GM21717 (cell line): ENCODE measurements at regions not wholly inside any gene's neighbourhood (a gene's known extent, or its start where the extent isn't known, plus 50 kb on each side); places are given as distances from the start of the nearest gene placed in this dataset.

Experiments used
- ATAC-seq: cut with Tn5 transposase; IDR thresholded peaks from one replicate; pipeline ENCODE4 v1.9.1; 2021; ENCODE audit warnings: mild to moderate bottlenecking, moderate library complexity; ENCODE audit not compliant: unreplicated experiment

- ATAC-seq, result no peak
These were observed 148.1 kb upstream of the PEX5L start for GRCh38 chr3:180184816-180185215.

GRCh38 chr3:180185650-180186049 is 148.9 kb upstream of the PEX5L start:
- ATAC-seq, result no peak

- ATAC-seq, result no peak
These were observed 152.0 kb upstream of the PEX5L start for GRCh38 chr3:180188512-180189309.

- no peak for ATAC-seq
These were observed 152.5 kb upstream of the PEX5L start for GRCh38 chr3:180189310-180189648.

GRCh38 chr3:180196658-180197057 is 159.9 kb upstream of the PEX5L start:
- ATAC-seq, result no peak

GRCh38 chr3:180199417-180199995 is 162.8 kb upstream of the PEX5L start:
- ATAC-seq, result no peak

GRCh38 chr3:180215866-180216265 is 179.1 kb upstream of the PEX5L start:
- ATAC-seq, result no peak

- ATAC-seq, result no peak
These were observed 186.5 kb upstream of the PEX5L start for GRCh38 chr3:180223268-180223667.

GRCh38 chr3:180229113-180229512 is 192.4 kb upstream of the PEX5L start:
- no peak for ATAC-seq

- no peak for ATAC-seq
These were observed 203.2 kb upstream of the PEX5L start for GRCh38 chr3:180239939-180240338.

GRCh38 chr3:180246688-180247195 is 210.0 kb upstream of the PEX5L start:
- ATAC-seq, result no peak

GRCh38 chr3:180250172-180250571 is 213.4 kb upstream of the PEX5L start:
- ATAC-seq, result no peak

- ATAC-seq, result no peak
These were observed 215.9 kb upstream of the PEX5L start for GRCh38 chr3:180252683-180253082.

- ATAC-seq, result no peak
These were observed 216.5 kb upstream of the PEX5L start for GRCh38 chr3:180253283-180253682.

- no peak for ATAC-seq
These were observed 227.7 kb upstream of the PEX5L start for GRCh38 chr3:180264479-180264878.

GRCh38 chr3:180265551-180265950 is 228.8 kb upstream of the PEX5L start:
- no peak for ATAC-seq

- peak; percentile 100 for ATAC-seq
These were observed 230.6 kb upstream of the PEX5L start for GRCh38 chr3:180267202-180267843.

- no peak for ATAC-seq
These were observed 237.8 kb upstream of the PEX5L start for GRCh38 chr3:180274536-180274935.

- ATAC-seq, result no peak
These were observed 238.4 kb upstream of the PEX5L start for GRCh38 chr3:180275176-180275575.

- ATAC-seq, result no peak
These were observed 240.3 kb upstream of the PEX5L start for GRCh38 chr3:180277041-180277440.

- peak; percentile 98 for ATAC-seq
These were observed 241.9 kb upstream of the PEX5L start for GRCh38 chr3:180278583-180279188.

GRCh38 chr3:180280555-180280954 is 243.8 kb upstream of the PEX5L start:
- no peak for ATAC-seq
